Right lobe of liver (tissue), 6 donors: ENCODE measurements at regions not wholly inside any gene's neighbourhood (a gene's known extent, or its start where the extent isn't known, plus 50 kb on each side); places are given as distances from the start of the nearest gene placed in this dataset.
A peak's percentile ranks its signal among the peaks of the same experiment; 100 is the strongest.

Experiments used
- ATAC-seq, 4 donors: fragments of 200-7000 bp; cut with Tn5 transposase; one replicate each; pipeline ENCODE4 v1.9.1; 2020; ENCODE audit warnings: mild to moderate bottlenecking in 4 of 4, moderate library complexity in 4 of 4
- DNase-seq, 3 donors: peaks; one replicate each; pipeline ENCODE4 v3.0.0-alpha.2; 2020
- H3K27ac ChIP-seq, 3 donors: fragments of 200-600 bp; one replicate each; pipeline ENCODE4 v1.8.0; 2022
- H3K27me3 ChIP-seq, 2 donors: fragments of 200-600 bp; one replicate each; pipeline ENCODE4 v1.8.0; 2022
- H3K36me3 ChIP-seq, 4 donors: fragments of 200-600 bp; sonication (generic) in 1 of 4; one replicate each; pipeline versions ENCODE4 v1.5.1 to v1.8.0; 2017 to 2022; ENCODE audit warnings: control low read depth in 1 of 4
- H3K4me1 ChIP-seq, 4 donors: fragments of 200-600 bp; sonication (generic) in 1 of 4; one replicate each; pipeline versions ENCODE4 v1.5.1 to v1.8.0; 2017 to 2022; ENCODE audit warnings: control low read depth in 1 of 4
- H3K4me3 ChIP-seq, 3 donors: fragments of 200-600 bp; one replicate each; pipeline ENCODE4 v1.8.0; 2022
- H3K9me3 ChIP-seq, 4 donors: fragments of 200-600 bp; sonication (generic) in 1 of 4; one replicate each; pipeline versions ENCODE4 v1.5.1 to v1.8.0; 2017 to 2022; ENCODE audit warnings: control low read depth in 1 of 4
- CTCF ChIP-seq, 4 donors: fragments of 200-600 bp in 3 of 4; fragments of 450-650 bp in 1 of 4; IDR thresholded peaks; one replicate each; pipeline versions ENCODE4 v1.5.1 to v1.8.0; 2016 to 2022; ENCODE audit warnings: antibody characterized with exemption in 4 of 4, mild to moderate bottlenecking in 2 of 4
- POLR2A ChIP-seq: fragments of 450-650 bp; IDR thresholded peaks from one replicate; pipeline ENCODE4 v1.6.1; 2017; ENCODE audit warnings: antibody characterized with exemption, mild to moderate bottlenecking
- WGBS: methylation state at CpG from one replicate; pipeline ENCODE4 v1.1.6; 2018; ENCODE audit warnings: low coverage, low lambda C conversion rate; ENCODE audit not compliant: insufficient coverage; ENCODE audit errors: missing lambda C conversion rate; 5-methylcytosine and 5-hydroxymethylcytosine counted together
- intact Hi-C, 2 donors: fragments of 100-400 bp; cut with DNase I; formaldehyde crosslinking; loops; one replicate each; pipeline versions ENCODE4 v1.11.2 to v1.14.1; 2022
- donor health status: DM: no; HTN: yes; CAD: no.
- donor health status: DM: no; HTN: no; CAD: no.
- donor health status: DM: no; HTN: no; CAD: no.
- donor health status: DM: no; HTN: yes; CAD: no.
- donor health status: DM: no; HTN: yes; CAD: no.

- no peaks in the 10 kb centered on the region for H3K9me3 ChIP-seq
- intact Hi-C loops, result no loop called here
- no peak for TF ChIP-seq CTCF (IDR thresholded peaks at IDR 0.05)
- no peak for TF ChIP-seq POLR2A
- no peaks in the 10 kb centered on the region for H3K27me3 ChIP-seq
- H3K36me3 ChIP-seq, result no peaks in the 10 kb centered on the region
- ATAC-seq, result no peak
- 68% methylated on average over 2 of the region's 2 CpGs for WGBS
- no peak overlapping the region for H3K27ac ChIP-seq
- H3K4me1 ChIP-seq, result peaks cover 0 to 7% (median 0%) of the 10 kb centered on the region in 4 donors
- no peak for DNase-seq
- H3K4me3 ChIP-seq, result no peak overlapping the region
Measured at GRCh38 chr7:46029111-46029704, 108.1 kb upstream of the IGFBP3 start.

- no peaks in the 10 kb centered on the region for H3K36me3 ChIP-seq
- no peak overlapping the region for H3K4me3 ChIP-seq
- no peak overlapping the region for H3K27ac ChIP-seq
- no peaks in the 10 kb centered on the region for H3K27me3 ChIP-seq
- DNase-seq, result no peak
- H3K4me1 ChIP-seq, result peaks cover 0 to 9% (median 0%) of the 10 kb centered on the region in 4 donors
- intact Hi-C loops, result no loop called here
- no peaks in the 10 kb centered on the region for H3K9me3 ChIP-seq
- WGBS, result 92% methylated on average over 1 of the region's 1 CpG
- no peak for TF ChIP-seq POLR2A
- no peak for TF ChIP-seq CTCF (IDR thresholded peaks at IDR 0.05)
- ATAC-seq, result no peak
Measured at GRCh38 chr7:46028246-46028645, 107.2 kb upstream of the IGFBP3 start.

- TF ChIP-seq POLR2A (no peak), CTCF (IDR thresholded peaks at IDR 0.05) (no peak)
- 91% methylated on average over 1 of the region's 1 CpG for WGBS
- no peak for ATAC-seq
- H3K27ac ChIP-seq, result no peak overlapping the region
- no peaks in the 10 kb centered on the region for H3K27me3 ChIP-seq
- peaks cover 0 to 9% (median 0%) of the 10 kb centered on the region in 4 donors for H3K4me1 ChIP-seq
- no peak for DNase-seq
- H3K9me3 ChIP-seq, result no peaks in the 10 kb centered on the region
- H3K4me3 ChIP-seq, result no peak overlapping the region
- intact Hi-C loops, result no loop called here
- no peaks in the 10 kb centered on the region for H3K36me3 ChIP-seq
Measured at GRCh38 chr7:46026741-46027140, 105.7 kb upstream of the IGFBP3 start.

GRCh38 chr7:46024263-46024916 lies 103.3 kb upstream of the IGFBP3 start:
- intact Hi-C loops, result no loop called here
- TF ChIP-seq CTCF (IDR thresholded peaks at IDR 0.05) (no peak), POLR2A (no peak)
- H3K4me1 ChIP-seq, result peaks cover 0 to 9% (median 0%) of the 10 kb centered on the region in 4 donors
- 41% methylated on average over 6 of the region's 6 CpGs for WGBS
- no peak overlapping the region for H3K4me3 ChIP-seq
- peak; percentile 31 to 92 (median 72) for ATAC-seq
- no peaks in the 10 kb centered on the region for H3K9me3 ChIP-seq
- H3K27me3 ChIP-seq, result no peaks in the 10 kb centered on the region
- no peaks in the 10 kb centered on the region for H3K36me3 ChIP-seq
- DNase-seq, result peak in 2 of 3 donors; percentile 32 to 58
- H3K27ac ChIP-seq, result no peak overlapping the region
